ENCODE measurements at regions not wholly inside any gene's neighbourhood (a gene's known extent, or its start where the extent isn't known, plus 50 kb on each side); places are given as distances from the start of the nearest gene placed in this dataset.

DNA sequence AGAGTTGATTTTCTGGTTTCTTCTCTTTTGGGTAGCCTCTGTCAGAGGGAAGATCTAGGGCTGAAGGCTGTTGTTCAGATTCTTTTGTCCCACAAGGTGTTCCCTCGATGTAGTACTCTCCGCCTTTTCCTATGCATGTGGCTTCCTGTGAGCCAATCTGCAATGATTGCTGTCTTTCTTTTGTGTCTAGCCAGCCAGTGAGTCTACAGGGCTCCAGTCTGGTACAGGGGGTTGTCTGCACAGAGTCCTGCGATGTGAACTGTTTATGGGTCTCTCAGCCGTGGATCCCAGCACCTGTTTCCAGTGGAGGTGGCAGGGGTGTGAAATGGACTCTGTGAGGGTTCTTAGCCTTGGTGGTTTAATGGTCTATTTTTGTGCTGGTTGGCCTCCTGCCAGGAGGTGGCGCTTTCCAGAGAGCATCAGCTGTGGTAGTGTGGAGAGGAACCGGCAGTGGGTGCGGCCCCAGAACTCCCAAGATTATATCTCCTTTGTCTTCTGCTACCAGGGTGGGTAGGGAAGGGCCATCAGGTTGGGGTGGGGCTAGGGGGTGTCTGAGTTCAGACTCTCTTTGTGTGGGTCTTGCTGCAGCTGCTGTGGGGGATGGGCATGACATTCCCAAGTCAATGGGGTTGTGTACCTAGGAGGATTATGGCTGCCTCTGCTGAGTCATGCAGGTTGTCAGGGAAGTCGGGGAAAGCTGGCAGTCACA lies 81.3 kb upstream of the C21orf91 start:
- TF ChIP-seq ZFHX2 (tag by site-specific recombination; conservative IDR thresholded peaks at IDR 0.05) (no peak), ZNF274 (IDR thresholded peaks at IDR 0.05; ENCODE audit: low read length) (no peak), ZNF274 (tag by site-specific recombination; IDR thresholded peaks at IDR 0.05; ENCODE audit: borderline replicate concordance) (no peak), ZNF354C (tag by site-specific recombination; IDR thresholded peaks at IDR 0.05; ENCODE audit: borderline replicate concordance, low read depth) (no peak), ZNF239 (tag by site-specific recombination; IDR thresholded peaks at IDR 0.05) (no peak), YY1 (tag by site-specific recombination; IDR thresholded peaks at IDR 0.05) (no peak), ZNF623 (tag by site-specific recombination; IDR thresholded peaks at IDR 0.05) (no peak), ZNF112 (tag by site-specific recombination; IDR thresholded peaks at IDR 0.05) (no peak), ZNF140 (tag by site-specific recombination; IDR thresholded peaks at IDR 0.05) (no peak), MZF1 (tag by site-specific recombination; IDR thresholded peaks at IDR 0.05; ENCODE audit: borderline replicate concordance) (no peak)
- TF ChIP-seq, protein P1, sequence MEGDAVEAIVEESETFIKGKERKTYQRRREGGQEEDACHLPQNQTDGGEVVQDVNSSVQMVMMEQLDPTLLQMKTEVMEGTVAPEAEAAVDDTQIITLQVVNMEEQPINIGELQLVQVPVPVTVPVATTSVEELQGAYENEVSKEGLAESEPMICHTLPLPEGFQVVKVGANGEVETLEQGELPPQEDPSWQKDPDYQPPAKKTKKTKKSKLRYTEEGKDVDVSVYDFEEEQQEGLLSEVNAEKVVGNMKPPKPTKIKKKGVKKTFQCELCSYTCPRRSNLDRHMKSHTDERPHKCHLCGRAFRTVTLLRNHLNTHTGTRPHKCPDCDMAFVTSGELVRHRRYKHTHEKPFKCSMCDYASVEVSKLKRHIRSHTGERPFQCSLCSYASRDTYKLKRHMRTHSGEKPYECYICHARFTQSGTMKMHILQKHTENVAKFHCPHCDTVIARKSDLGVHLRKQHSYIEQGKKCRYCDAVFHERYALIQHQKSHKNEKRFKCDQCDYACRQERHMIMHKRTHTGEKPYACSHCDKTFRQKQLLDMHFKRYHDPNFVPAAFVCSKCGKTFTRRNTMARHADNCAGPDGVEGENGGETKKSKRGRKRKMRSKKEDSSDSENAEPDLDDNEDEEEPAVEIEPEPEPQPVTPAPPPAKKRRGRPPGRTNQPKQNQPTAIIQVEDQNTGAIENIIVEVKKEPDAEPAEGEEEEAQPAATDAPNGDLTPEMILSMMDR (tag by site-specific recombination; IDR thresholded peaks at IDR 0.05), result no peak
- TF ChIP-seq, protein P2, sequence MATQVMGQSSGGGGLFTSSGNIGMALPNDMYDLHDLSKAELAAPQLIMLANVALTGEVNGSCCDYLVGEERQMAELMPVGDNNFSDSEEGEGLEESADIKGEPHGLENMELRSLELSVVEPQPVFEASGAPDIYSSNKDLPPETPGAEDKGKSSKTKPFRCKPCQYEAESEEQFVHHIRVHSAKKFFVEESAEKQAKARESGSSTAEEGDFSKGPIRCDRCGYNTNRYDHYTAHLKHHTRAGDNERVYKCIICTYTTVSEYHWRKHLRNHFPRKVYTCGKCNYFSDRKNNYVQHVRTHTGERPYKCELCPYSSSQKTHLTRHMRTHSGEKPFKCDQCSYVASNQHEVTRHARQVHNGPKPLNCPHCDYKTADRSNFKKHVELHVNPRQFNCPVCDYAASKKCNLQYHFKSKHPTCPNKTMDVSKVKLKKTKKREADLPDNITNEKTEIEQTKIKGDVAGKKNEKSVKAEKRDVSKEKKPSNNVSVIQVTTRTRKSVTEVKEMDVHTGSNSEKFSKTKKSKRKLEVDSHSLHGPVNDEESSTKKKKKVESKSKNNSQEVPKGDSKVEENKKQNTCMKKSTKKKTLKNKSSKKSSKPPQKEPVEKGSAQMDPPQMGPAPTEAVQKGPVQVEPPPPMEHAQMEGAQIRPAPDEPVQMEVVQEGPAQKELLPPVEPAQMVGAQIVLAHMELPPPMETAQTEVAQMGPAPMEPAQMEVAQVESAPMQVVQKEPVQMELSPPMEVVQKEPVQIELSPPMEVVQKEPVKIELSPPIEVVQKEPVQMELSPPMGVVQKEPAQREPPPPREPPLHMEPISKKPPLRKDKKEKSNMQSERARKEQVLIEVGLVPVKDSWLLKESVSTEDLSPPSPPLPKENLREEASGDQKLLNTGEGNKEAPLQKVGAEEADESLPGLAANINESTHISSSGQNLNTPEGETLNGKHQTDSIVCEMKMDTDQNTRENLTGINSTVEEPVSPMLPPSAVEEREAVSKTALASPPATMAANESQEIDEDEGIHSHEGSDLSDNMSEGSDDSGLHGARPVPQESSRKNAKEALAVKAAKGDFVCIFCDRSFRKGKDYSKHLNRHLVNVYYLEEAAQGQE (tag by site-specific recombination; IDR thresholded peaks at IDR 0.05), result no peak
- TF ChIP-seq, protein P3, sequence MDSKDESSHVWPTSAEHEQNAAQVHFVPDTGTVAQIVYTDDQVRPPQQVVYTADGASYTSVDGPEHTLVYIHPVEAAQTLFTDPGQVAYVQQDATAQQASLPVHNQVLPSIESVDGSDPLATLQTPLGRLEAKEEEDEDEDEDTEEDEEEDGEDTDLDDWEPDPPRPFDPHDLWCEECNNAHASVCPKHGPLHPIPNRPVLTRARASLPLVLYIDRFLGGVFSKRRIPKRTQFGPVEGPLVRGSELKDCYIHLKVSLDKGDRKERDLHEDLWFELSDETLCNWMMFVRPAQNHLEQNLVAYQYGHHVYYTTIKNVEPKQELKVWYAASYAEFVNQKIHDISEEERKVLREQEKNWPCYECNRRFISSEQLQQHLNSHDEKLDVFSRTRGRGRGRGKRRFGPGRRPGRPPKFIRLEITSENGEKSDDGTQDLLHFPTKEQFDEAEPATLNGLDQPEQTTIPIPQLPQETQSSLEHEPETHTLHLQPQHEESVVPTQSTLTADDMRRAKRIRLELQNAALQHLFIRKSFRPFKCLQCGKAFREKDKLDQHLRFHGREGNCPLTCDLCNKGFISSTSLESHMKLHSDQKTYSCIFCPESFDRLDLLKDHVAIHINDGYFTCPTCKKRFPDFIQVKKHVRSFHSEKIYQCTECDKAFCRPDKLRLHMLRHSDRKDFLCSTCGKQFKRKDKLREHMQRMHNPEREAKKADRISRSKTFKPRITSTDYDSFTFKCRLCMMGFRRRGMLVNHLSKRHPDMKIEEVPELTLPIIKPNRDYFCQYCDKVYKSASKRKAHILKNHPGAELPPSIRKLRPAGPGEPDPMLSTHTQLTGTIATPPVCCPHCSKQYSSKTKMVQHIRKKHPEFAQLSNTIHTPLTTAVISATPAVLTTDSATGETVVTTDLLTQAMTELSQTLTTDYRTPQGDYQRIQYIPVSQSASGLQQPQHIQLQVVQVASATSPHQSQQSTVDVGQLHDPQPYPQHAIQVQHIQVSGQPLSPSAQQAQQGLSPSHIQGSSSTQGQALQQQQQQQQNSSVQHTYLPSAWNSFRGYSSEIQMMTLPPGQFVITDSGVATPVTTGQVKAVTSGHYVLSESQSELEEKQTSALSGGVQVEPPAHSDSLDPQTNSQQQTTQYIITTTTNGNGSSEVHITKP (tag by site-specific recombination; IDR thresholded peaks at IDR 0.05), result no peak
- TF ChIP-seq, protein P4, sequence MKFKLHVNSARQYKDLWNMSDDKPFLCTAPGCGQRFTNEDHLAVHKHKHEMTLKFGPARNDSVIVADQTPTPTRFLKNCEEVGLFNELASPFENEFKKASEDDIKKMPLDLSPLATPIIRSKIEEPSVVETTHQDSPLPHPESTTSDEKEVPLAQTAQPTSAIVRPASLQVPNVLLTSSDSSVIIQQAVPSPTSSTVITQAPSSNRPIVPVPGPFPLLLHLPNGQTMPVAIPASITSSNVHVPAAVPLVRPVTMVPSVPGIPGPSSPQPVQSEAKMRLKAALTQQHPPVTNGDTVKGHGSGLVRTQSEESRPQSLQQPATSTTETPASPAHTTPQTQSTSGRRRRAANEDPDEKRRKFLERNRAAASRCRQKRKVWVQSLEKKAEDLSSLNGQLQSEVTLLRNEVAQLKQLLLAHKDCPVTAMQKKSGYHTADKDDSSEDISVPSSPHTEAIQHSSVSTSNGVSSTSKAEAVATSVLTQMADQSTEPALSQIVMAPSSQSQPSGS (tag by site-specific recombination; IDR thresholded peaks at IDR 0.05; ENCODE audit: low read depth), result no peak
